ENCODE measurements at regions not wholly inside any gene's neighbourhood (a gene's known extent, or its start where the extent isn't known, plus 50 kb on each side); places are given as distances from the start of the nearest gene placed in this dataset.

GRCh38 chr13:72168126-72168855 is 301.3 kb upstream of the DACH1 start:
- no peaks in the 10 kb centered on the region for H3F3A ChIP-seq (ENCODE audit: insufficient read depth, low read length)
- H3K27me3 ChIP-seq (replicated peaks; ENCODE audit: insufficient read depth, low read length): no peaks in the 10 kb centered on the region
- no peaks in the 10 kb centered on the region for H3K36me3 ChIP-seq (replicated peaks; ENCODE audit: insufficient read depth, low read length)
- no peak overlapping the region for H3K27ac ChIP-seq (ENCODE audit: low read length)
- no peak overlapping the region for H2AFZ ChIP-seq (ENCODE audit: low read length)
- H4K20me1 ChIP-seq (ENCODE audit: insufficient read depth, low read length): no peaks in the 10 kb centered on the region
- no peak for TF ChIP-seq EZH2 (optimal IDR thresholded peaks at IDR 0.05; ENCODE audit: low read depth, low read length)
- no peak for TF ChIP-seq CTCF (IDR thresholded peaks at IDR 0.05; ENCODE audit: low read length)
- TF ChIP-seq EZH2phosphoT487 (IDR thresholded peaks at IDR 0.05; ENCODE audit: low read length): no peak
- H3K4me1 ChIP-seq (ENCODE audit: low read length): no peaks in the 10 kb centered on the region
- no peak overlapping the region for H3K4me3 ChIP-seq (ENCODE audit: low read length)
- no peak overlapping the region for H3K4me2 ChIP-seq (ENCODE audit: low read depth, low read length)
- no peak overlapping the region for H3K9ac ChIP-seq (ENCODE audit: low read length)
- no peaks in the 10 kb centered on the region for H3K9me2 ChIP-seq (replicated peaks; ENCODE audit: insufficient read depth, low read length)
- H3K9me3 ChIP-seq (replicated peaks; ENCODE audit: insufficient read depth, low read length): no peaks in the 10 kb centered on the region
- H3K79me2 ChIP-seq (ENCODE audit: low read length): no peaks in the 10 kb centered on the region
- DNase-seq: no peak

GRCh38 chr13:72166102-72166650 is 299.2 kb upstream of the DACH1 start:
- Histone ChIP-seq H2AFZ (ENCODE audit: low read length) (no peak overlapping the region), H4K20me1 (ENCODE audit: insufficient read depth, low read length) (no peaks in the 10 kb centered on the region), H3K4me1 (ENCODE audit: low read length) (no peaks in the 10 kb centered on the region), H3K9ac (ENCODE audit: low read length) (no peak overlapping the region), H3K27me3 (replicated peaks; ENCODE audit: insufficient read depth, low read length) (no peaks in the 10 kb centered on the region), H3K4me3 (ENCODE audit: low read length) (no peak overlapping the region), H3K27ac (ENCODE audit: low read length) (no peak overlapping the region), H3K36me3 (replicated peaks; ENCODE audit: insufficient read depth, low read length) (no peaks in the 10 kb centered on the region), H3F3A (ENCODE audit: insufficient read depth, low read length) (no peaks in the 10 kb centered on the region), H3K9me2 (replicated peaks; ENCODE audit: insufficient read depth, low read length) (no peaks in the 10 kb centered on the region), H3K9me3 (replicated peaks; ENCODE audit: insufficient read depth, low read length) (no peaks in the 10 kb centered on the region), H3K4me2 (ENCODE audit: low read depth, low read length) (no peak overlapping the region), H3K79me2 (ENCODE audit: low read length) (no peaks in the 10 kb centered on the region)
- TF ChIP-seq EZH2 (optimal IDR thresholded peaks at IDR 0.05; ENCODE audit: low read depth, low read length) (no peak), EZH2phosphoT487 (IDR thresholded peaks at IDR 0.05; ENCODE audit: low read length) (no peak), CTCF (IDR thresholded peaks at IDR 0.05; ENCODE audit: low read length) (no peak)
- no peak for DNase-seq

- no peak overlapping the region for H3K27ac ChIP-seq (ENCODE audit: low read length)
- no peaks in the 10 kb centered on the region for H3K36me3 ChIP-seq (replicated peaks; ENCODE audit: insufficient read depth, low read length)
- no peaks in the 10 kb centered on the region for H3K9me2 ChIP-seq (replicated peaks; ENCODE audit: insufficient read depth, low read length)
- H3K4me2 ChIP-seq (ENCODE audit: low read depth, low read length): no peak overlapping the region
- TF ChIP-seq CTCF (IDR thresholded peaks at IDR 0.05; ENCODE audit: low read length) (no peak), EZH2phosphoT487 (IDR thresholded peaks at IDR 0.05; ENCODE audit: low read length) (no peak), EZH2 (optimal IDR thresholded peaks at IDR 0.05; ENCODE audit: low read depth, low read length) (no peak)
- no peaks in the 10 kb centered on the region for H3F3A ChIP-seq (ENCODE audit: insufficient read depth, low read length)
- no peak overlapping the region for H3K9ac ChIP-seq (ENCODE audit: low read length)
- no peak overlapping the region for H3K4me3 ChIP-seq (ENCODE audit: low read length)
- H3K79me2 ChIP-seq (ENCODE audit: low read length): no peaks in the 10 kb centered on the region
- no peak for DNase-seq
- no peak overlapping the region for H2AFZ ChIP-seq (ENCODE audit: low read length)
- H3K4me1 ChIP-seq (ENCODE audit: low read length): no peaks in the 10 kb centered on the region
- no peaks in the 10 kb centered on the region for H3K27me3 ChIP-seq (replicated peaks; ENCODE audit: insufficient read depth, low read length)
- H4K20me1 ChIP-seq (ENCODE audit: insufficient read depth, low read length): no peaks in the 10 kb centered on the region
- H3K9me3 ChIP-seq (replicated peaks; ENCODE audit: insufficient read depth, low read length): no peaks in the 10 kb centered on the region
Observed at GRCh38 chr13:72165276-72165675, 298.3 kb upstream of the DACH1 start.
